Tibial artery (tissue), 4 donors: ENCODE measurements at regions not wholly inside any gene's neighbourhood (a gene's known extent, or its start where the extent isn't known, plus 50 kb on each side); places are given as distances from the start of the nearest gene placed in this dataset.

ENCODE experiments used
- DNase-seq, 2 donors: peaks; one replicate each; pipeline ENCODE4 v3.0.0-alpha.2; 2019
- H3K27ac ChIP-seq, 2 donors: fragments of 200-600 bp; sonication (generic) in 1 of 2; 1 replicate in 1 of 2; 2 replicates in 1 of 2; pipeline ENCODE4 v1.5.1; 2018 to 2019; ENCODE audit warnings: mild to moderate bottlenecking in 1 of 2
- H3K27me3 ChIP-seq, 2 donors: fragments of 200-600 bp; sonication (generic) in 1 of 2; one replicate each; pipeline versions ENCODE4 v1.5.1 to v1.6.0; 2016 to 2019
- H3K36me3 ChIP-seq, 3 donors: fragments of 200-600 bp; sonication (generic) in 2 of 3; one replicate each; pipeline ENCODE4 v1.5.1; 2016 to 2019; ENCODE audit warnings: mild to moderate bottlenecking in 2 of 3
- H3K4me1 ChIP-seq, 4 donors: fragments of 200-600 bp; sonication (generic) in 2 of 4; 1 replicate in 3 of 4; 2 replicates in 1 of 4; pipeline ENCODE4 v1.5.1; 2016 to 2019
- H3K4me3 ChIP-seq, 2 donors: fragments of 200-600 bp; sonication (generic) in 1 of 2; 1 replicate in 1 of 2; 2 replicates in 1 of 2; pipeline ENCODE4 v1.5.1; 2018 to 2019; ENCODE audit warnings: mild to moderate bottlenecking in 2 of 2
- H3K9me3 ChIP-seq, 3 donors: fragments of 200-600 bp; sonication (generic) in 1 of 3; one replicate each; pipeline ENCODE4 v1.5.1; 2016 to 2019
- intact Hi-C: fragments of 100-400 bp; cut with DNase I; formaldehyde crosslinking; loops from one replicate; pipeline ENCODE4 v1.15.0; 2023; ENCODE audit warnings: low total_unique reads
- TF ChIP-seq, protein P1 (sequence below), 2 experiments: fragments of 200-600 bp in 1 of 2; fragments of 450-650 bp in 1 of 2; IDR thresholded peaks; one replicate each; pipeline ENCODE4 v1.5.1; 2017 to 2019; ENCODE audit warnings: antibody characterized with exemption in 2 of 2, mild to moderate bottlenecking in 1 of 2, moderate library complexity in 1 of 2

- Histone ChIP-seq H3K27ac (no peak overlapping the region), H3K36me3 (no peaks in the 10 kb centered on the region), H3K4me1 (no peaks in the 10 kb centered on the region), H3K4me3 (no peak overlapping the region), H3K27me3 (no peaks in the 10 kb centered on the region), H3K9me3 (no peaks in the 10 kb centered on the region)
- intact Hi-C loops: no loop called here
- TF ChIP-seq, protein P1, sequence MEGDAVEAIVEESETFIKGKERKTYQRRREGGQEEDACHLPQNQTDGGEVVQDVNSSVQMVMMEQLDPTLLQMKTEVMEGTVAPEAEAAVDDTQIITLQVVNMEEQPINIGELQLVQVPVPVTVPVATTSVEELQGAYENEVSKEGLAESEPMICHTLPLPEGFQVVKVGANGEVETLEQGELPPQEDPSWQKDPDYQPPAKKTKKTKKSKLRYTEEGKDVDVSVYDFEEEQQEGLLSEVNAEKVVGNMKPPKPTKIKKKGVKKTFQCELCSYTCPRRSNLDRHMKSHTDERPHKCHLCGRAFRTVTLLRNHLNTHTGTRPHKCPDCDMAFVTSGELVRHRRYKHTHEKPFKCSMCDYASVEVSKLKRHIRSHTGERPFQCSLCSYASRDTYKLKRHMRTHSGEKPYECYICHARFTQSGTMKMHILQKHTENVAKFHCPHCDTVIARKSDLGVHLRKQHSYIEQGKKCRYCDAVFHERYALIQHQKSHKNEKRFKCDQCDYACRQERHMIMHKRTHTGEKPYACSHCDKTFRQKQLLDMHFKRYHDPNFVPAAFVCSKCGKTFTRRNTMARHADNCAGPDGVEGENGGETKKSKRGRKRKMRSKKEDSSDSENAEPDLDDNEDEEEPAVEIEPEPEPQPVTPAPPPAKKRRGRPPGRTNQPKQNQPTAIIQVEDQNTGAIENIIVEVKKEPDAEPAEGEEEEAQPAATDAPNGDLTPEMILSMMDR (IDR thresholded peaks at IDR 0.05): no peak
- no peak for DNase-seq
These were observed 332.0 kb downstream of the CBLN1 start for GRCh38 chr16:48949636-48950035.

DNA sequence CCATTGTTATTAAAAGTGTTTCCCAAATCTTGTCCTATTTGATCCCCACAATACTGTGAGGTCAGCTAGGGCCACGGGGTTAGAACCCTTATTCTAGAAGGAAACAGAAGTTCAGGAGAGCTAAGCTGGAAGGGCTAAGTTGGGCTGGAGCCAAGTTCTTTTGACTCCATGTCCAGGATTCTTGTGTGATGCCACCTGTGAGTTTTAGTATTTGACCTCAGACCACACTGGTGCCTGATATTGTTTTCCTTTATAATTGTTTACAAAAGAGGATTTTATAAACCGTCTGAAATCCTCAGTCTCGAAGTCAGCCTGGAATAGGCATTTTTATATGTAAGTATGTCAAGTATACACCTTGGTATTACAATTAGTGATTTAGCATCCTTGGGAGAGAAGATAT is 332.7 kb downstream of the CBLN1 start:
- no peak for DNase-seq
- H3K4me3 ChIP-seq: no peak overlapping the region
- TF ChIP-seq, protein P1 (IDR thresholded peaks at IDR 0.05): no peak
- no peaks in the 10 kb centered on the region for H3K9me3 ChIP-seq
- H3K27ac ChIP-seq: no peak overlapping the region
- intact Hi-C loops: no loop called here
- H3K36me3 ChIP-seq: no peaks in the 10 kb centered on the region
- H3K27me3 ChIP-seq: no peaks in the 10 kb centered on the region
- H3K4me1 ChIP-seq: no peaks in the 10 kb centered on the region

DNA sequence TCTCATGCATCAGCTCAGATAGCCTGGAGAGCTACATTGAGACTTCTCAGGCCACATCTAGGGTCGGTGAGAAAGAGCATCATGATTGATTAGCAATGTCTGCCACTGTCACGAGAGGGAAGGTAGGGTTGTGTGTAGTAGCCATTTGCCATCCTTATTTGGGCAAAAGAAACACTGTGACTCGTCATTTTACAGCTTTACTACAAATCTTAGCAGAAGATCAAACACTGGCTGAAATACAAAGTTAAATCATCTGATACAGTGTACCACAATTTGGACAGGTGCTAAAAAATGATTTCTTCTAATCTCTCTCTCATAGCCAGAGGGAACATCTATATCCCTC is 334.3 kb downstream of the CBLN1 start:
- TF ChIP-seq, protein P1 (IDR thresholded peaks at IDR 0.05): no peak
- Histone ChIP-seq H3K27me3 (no peaks in the 10 kb centered on the region), H3K9me3 (no peaks in the 10 kb centered on the region), H3K27ac (no peak overlapping the region), H3K4me3 (no peak overlapping the region), H3K4me1 (no peaks in the 10 kb centered on the region), H3K36me3 (no peaks in the 10 kb centered on the region)
- DNase-seq: no peak
- intact Hi-C loops: no loop called here

GRCh38 chr16:48946686-48947370 is 334.8 kb downstream of the CBLN1 start:
- Histone ChIP-seq H3K4me1 (no peaks in the 10 kb centered on the region), H3K27ac (no peak overlapping the region), H3K36me3 (no peaks in the 10 kb centered on the region), H3K4me3 (no peak overlapping the region), H3K9me3 (no peaks in the 10 kb centered on the region), H3K27me3 (no peaks in the 10 kb centered on the region)
- DNase-seq: no peak
- intact Hi-C loops: no loop called here
- TF ChIP-seq, protein P1 (IDR thresholded peaks at IDR 0.05): no peak

DNA sequence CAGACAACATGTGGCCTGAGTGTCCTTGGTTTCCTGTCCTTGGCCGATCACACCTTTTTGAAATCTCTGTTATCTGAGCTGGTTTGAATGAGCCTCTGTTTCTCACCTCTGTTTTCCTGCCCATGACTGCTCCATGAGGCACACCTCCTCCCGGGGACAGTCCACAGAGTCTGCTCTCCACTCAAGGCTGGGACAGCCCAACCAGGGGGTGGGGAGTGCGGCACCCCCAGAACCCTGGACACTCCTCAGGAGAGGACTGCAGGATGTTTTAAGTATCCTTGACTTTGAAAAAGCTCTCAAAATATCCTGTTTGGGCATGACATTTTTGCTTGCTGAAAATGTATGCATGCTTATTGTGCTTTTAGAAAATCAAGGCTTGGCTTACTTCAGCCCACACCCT is 333.0 kb upstream of the N4BP1 start:
- H3K36me3 ChIP-seq: no peaks in the 10 kb centered on the region
- DNase-seq: no peak
- no peak overlapping the region for H3K27ac ChIP-seq
- intact Hi-C loops: no loop called here
- no peaks in the 10 kb centered on the region for H3K4me1 ChIP-seq
- H3K27me3 ChIP-seq: no peaks in the 10 kb centered on the region
- H3K4me3 ChIP-seq: no peak overlapping the region
- TF ChIP-seq, protein P1 (IDR thresholded peaks at IDR 0.05): no peak
- no peaks in the 10 kb centered on the region for H3K9me3 ChIP-seq

- intact Hi-C loops: no loop called here
- no peaks in the 10 kb centered on the region for H3K4me1 ChIP-seq
- H3K36me3 ChIP-seq: no peaks in the 10 kb centered on the region
- no peak overlapping the region for H3K4me3 ChIP-seq
- no peak for DNase-seq
- no peaks in the 10 kb centered on the region for H3K9me3 ChIP-seq
- TF ChIP-seq, protein P1 (IDR thresholded peaks at IDR 0.05): no peak
- no peaks in the 10 kb centered on the region for H3K27me3 ChIP-seq
- H3K27ac ChIP-seq: no peak overlapping the region
These were observed 326.8 kb upstream of the N4BP1 start for GRCh38 chr16:48936811-48937210.
